Lung (tissue), 11 donors: ENCODE measurements at regions not wholly inside any gene's neighbourhood (a gene's known extent, or its start where the extent isn't known, plus 50 kb on each side); places are given as distances from the start of the nearest gene placed in this dataset.

Source experiments
- ATAC-seq: fragments of 200-7000 bp; cut with Tn5 transposase; one replicate; pipeline ENCODE4 v1.9.1; 2020; ENCODE audit warnings: moderate number of reproducible peaks; ENCODE audit not compliant: insufficient read depth, low FRiP score
- DNase-seq, 3 donors: peaks; one replicate each; pipeline ENCODE4 v3.0.0-alpha.2; 2013 to 2017
- H3K27ac ChIP-seq, 2 donors: one replicate each; pipeline ENCODE4 v1.5.1; 2013; ENCODE audit warnings: mild to moderate bottlenecking in 2 of 2, moderate library complexity in 2 of 2, control low read depth in 1 of 2, inconsistent platforms in 1 of 2, low read depth in 1 of 2, low read length in 1 of 2
- H3K27me3 ChIP-seq, 3 donors: one replicate each; pipeline ENCODE4 v1.5.1; 2013; ENCODE audit warnings: low read length in 2 of 3; ENCODE audit not compliant: control insufficient read depth in 3 of 3, insufficient read depth in 3 of 3
- H3K36me3 ChIP-seq, 4 donors: one replicate each; pipeline ENCODE4 v1.5.1; 2013; ENCODE audit warnings: low read length in 4 of 4, mild to moderate bottlenecking in 1 of 4, moderate library complexity in 1 of 4; ENCODE audit not compliant: control insufficient read depth in 4 of 4, insufficient read depth in 4 of 4
- H3K4me1 ChIP-seq, 5 donors: one replicate each; pipeline ENCODE4 v1.5.1; 2013; ENCODE audit warnings: low read length in 5 of 5, mild to moderate bottlenecking in 2 of 5, moderate library complexity in 1 of 5; ENCODE audit not compliant: control insufficient read depth in 5 of 5, insufficient read depth in 5 of 5
- H3K4me3 ChIP-seq: one replicate; pipeline ENCODE4 v1.5.1; 2013; ENCODE audit warnings: mild to moderate bottlenecking, control low read depth, moderate library complexity
- H3K9ac ChIP-seq, 2 donors: one replicate each; pipeline ENCODE4 v1.5.1; 2013; ENCODE audit warnings: low read length in 2 of 2, control low read depth in 1 of 2; ENCODE audit not compliant: insufficient read depth in 1 of 2
- H3K9me3 ChIP-seq, 4 donors: one replicate each; pipeline ENCODE4 v1.5.1; 2013; ENCODE audit warnings: low read length in 3 of 4, mild to moderate bottlenecking in 1 of 4, moderate library complexity in 1 of 4; ENCODE audit not compliant: control insufficient read depth in 4 of 4, insufficient read depth in 3 of 4
- WGBS, 2 donors: extraction: QIAGEN DNeasy Blood & Tissue Kit; methylation state at CpG; one replicate each; pipeline ENCODE4 v1.1.7; 2013; 5-methylcytosine and 5-hydroxymethylcytosine counted together
- TF ChIP-seq, protein P1 (sequence below): IDR thresholded peaks from 2 replicates; pipeline ENCODE4 v1.5.1; 2012; ENCODE audit warnings: mild to moderate bottlenecking; ENCODE audit errors: control extremely low read depth, extremely low read depth
- donor health status: control.
- donor health status: control.
- donor health status: Bipolar disorder and iron deficiency.
- donor health status: healthy.
- donor health status: DM: yes; HTN: yes; CAD: no.

- H3K27me3 ChIP-seq: no peaks in the 10 kb centered on the region
- peaks cover 0 to 4% (median 0%) of the 10 kb centered on the region in 4 donors for H3K9me3 ChIP-seq
- no peaks in the 10 kb centered on the region for H3K4me1 ChIP-seq
- WGBS, 2 donors: 94 to 97% methylated on average over 6 of the region's 6 CpGs
- H3K27ac ChIP-seq: no peak overlapping the region
- ATAC-seq (no peak), DNase-seq (no peak)
- H3K4me3 ChIP-seq: no peak overlapping the region
- H3K9ac ChIP-seq: no peak overlapping the region
- no peaks in the 10 kb centered on the region for H3K36me3 ChIP-seq
- TF ChIP-seq, protein P1, sequence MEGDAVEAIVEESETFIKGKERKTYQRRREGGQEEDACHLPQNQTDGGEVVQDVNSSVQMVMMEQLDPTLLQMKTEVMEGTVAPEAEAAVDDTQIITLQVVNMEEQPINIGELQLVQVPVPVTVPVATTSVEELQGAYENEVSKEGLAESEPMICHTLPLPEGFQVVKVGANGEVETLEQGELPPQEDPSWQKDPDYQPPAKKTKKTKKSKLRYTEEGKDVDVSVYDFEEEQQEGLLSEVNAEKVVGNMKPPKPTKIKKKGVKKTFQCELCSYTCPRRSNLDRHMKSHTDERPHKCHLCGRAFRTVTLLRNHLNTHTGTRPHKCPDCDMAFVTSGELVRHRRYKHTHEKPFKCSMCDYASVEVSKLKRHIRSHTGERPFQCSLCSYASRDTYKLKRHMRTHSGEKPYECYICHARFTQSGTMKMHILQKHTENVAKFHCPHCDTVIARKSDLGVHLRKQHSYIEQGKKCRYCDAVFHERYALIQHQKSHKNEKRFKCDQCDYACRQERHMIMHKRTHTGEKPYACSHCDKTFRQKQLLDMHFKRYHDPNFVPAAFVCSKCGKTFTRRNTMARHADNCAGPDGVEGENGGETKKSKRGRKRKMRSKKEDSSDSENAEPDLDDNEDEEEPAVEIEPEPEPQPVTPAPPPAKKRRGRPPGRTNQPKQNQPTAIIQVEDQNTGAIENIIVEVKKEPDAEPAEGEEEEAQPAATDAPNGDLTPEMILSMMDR: no peak
Observed at GRCh38 chr5:160937570-160937969, 85.6 kb upstream of the ATP10B start.

DNA sequence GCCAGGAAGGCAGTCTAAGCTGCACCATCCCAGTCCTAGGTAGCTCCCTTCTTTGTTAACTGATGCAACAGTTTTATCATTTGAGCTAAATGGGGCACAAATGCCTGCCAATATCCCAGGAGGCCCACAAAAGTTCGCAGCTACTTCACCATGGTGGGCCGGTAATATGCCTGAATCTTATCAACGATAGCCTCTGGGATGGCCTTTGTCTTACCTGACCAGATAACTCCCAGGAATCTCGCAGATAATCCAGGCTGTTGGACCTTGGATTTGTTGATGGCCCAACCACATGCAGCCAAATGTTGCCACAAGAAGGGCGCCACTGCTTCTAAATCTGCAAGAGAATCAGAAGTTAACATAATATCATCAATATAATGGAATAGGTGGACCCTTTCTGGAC is 83.8 kb upstream of the ATP10B start:
- TF ChIP-seq, protein P1: no peak
- Histone ChIP-seq H3K9ac (no peak overlapping the region), H3K4me3 (no peak overlapping the region), H3K27ac (no peak overlapping the region), H3K9me3 (peaks cover 0 to 4% (median 0%) of the 10 kb centered on the region in 4 donors), H3K36me3 (no peaks in the 10 kb centered on the region), H3K27me3 (no peaks in the 10 kb centered on the region), H3K4me1 (no peaks in the 10 kb centered on the region)
- no peak for DNase-seq
- no peak for ATAC-seq
- 90% methylated on average over 5 of the region's 5 CpGs for WGBS, 2 donors

DNA sequence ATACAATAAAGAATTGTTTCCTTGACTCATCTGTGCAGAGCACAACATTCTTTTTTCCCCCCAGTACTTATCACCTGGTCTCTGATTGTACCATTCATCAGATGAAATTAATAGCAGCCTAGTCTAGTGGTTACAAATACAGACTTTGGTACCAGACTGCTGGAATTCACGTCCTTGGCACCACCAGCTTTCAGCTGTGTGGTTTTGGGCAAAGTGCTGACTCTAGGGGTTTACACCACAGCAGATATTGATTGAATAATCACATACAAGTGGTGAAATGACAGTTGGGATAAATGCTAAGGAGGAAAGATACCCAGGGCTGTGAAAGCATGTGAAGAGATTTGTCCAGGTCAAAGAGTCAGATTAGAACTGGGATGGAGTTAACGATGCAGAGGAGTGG is 79.3 kb upstream of the ATP10B start:
- Histone ChIP-seq H3K9me3 (no peaks in the 10 kb centered on the region), H3K27ac (no peak overlapping the region), H3K9ac (no peak overlapping the region), H3K27me3 (no peaks in the 10 kb centered on the region), H3K36me3 (no peaks in the 10 kb centered on the region), H3K4me3 (no peak overlapping the region), H3K4me1 (peaks cover 0 to 18% (median 11%) of the 10 kb centered on the region in 5 donors)
- DNase-seq: no peak
- 77 to 83% methylated on average over 2 of the region's 2 CpGs for WGBS, 2 donors
- TF ChIP-seq, protein P1: no peak
- ATAC-seq: no peak

GRCh38 chr5:160930406-160930805 is 78.4 kb upstream of the ATP10B start:
- TF ChIP-seq, protein P1: no peak
- no peak for ATAC-seq
- DNase-seq: peak; percentile 58 to 86 (median 78)

More at GRCh38 chr5:160930406-160930805, 78.4 kb upstream of the ATP10B start:
- Histone ChIP-seq H3K4me1 (peaks cover 0 to 24% (median 15%) of the 10 kb centered on the region in 5 donors), H3K27ac (no peak overlapping the region), H3K9me3 (no peaks in the 10 kb centered on the region), H3K4me3 (no peak overlapping the region), H3K27me3 (no peaks in the 10 kb centered on the region), H3K9ac (no peak overlapping the region), H3K36me3 (no peaks in the 10 kb centered on the region)
- 10 to 23% methylated on average over 1 of the region's 1 CpG for WGBS, 2 donors
